ENCODE measurements at regions not wholly inside any gene's neighbourhood (a gene's known extent, or its start where the extent isn't known, plus 50 kb on each side); places are given as distances from the start of the nearest gene placed in this dataset.
A peak's percentile ranks its signal among the peaks of the same experiment; 100 is the strongest.
"Not testable (repeated sequence)": the region's sequence is repeated elsewhere in the genome, so short reads cannot be mapped to it uniquely, and the experiment has no call there.

DNA sequence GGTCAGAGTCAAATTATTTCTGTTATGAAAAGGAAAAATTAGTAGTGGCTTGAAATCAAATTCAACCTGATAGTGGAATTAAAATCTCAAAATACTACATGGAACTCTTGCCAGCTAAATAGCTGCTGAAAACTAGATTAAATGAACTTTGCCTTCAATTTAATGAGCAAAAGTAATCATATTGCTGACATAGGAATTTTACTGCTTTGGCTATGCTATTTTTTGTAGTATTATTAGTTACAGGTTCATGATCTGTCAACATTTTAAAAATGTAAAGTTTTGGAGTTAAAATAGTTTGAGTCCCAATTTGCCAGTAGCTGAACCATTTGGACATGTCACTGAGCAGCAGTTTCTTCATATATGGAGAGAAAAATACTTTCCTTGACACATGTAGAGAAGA is 81.4 kb downstream of the RERGL start:
- DNase-seq (ENCODE audit: low spot score), result no peak

DNA sequence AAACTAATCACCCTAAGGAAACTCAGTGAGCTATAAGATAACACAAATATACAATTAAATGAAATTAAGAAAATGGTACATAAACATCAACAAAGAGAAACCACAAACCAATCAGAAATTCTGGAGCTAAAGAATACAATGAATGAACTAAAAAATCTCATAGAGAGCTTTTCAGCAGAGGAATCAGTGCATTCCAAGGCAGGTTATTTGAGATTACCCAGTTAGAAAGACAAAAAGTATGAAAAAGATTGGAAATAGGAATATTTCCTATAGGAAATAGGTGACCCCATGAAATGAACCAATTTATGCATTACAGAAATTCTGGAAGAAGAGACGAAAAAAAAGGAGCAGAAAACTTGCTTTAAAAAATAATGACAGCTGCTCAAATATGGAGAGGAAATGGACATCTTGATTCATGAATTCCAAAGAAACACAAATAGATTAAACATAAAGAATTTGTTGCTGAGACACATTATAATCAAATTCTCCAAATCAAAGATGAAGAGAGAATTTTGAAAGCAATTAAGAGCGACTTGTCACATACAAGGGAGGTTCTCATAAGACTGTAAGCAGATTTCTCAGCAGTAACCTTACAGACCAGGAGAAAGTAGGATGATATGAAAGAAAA is 90.7 kb downstream of the RERGL start:
- DNase-seq (ENCODE audit: low spot score), result no peak

DNA sequence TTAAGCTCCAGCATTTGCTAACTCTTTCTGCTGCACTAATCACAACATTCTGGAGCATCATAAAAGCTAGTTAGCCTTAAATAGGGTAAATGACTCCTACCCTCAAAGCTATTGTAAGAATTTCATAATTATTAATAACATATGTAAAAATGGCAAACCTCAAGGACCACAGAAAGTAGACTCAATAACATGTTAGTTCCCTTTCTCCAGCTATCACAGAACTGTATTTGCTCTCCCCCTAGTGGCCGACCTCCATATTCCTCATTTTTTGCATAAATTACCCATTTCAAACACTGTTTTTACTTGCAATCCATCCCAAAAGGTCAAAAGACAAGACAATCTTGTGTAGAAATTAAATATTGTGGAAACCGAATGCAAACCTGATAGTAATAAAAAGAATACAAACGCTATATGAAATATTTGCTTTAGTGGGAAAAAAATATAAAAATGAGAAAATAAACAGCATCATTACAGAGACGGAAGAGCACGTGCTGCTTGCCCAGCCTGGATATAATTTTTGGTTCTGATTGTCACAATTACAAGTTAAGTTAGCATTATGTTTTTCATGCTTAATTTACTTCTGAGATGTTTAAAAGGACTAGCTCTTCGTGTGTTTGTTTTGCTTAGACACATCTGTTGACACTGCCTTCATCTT is 97.9 kb downstream of the RERGL start:
- peak; percentile 9 for DNase-seq (ENCODE audit: low spot score)

DNA sequence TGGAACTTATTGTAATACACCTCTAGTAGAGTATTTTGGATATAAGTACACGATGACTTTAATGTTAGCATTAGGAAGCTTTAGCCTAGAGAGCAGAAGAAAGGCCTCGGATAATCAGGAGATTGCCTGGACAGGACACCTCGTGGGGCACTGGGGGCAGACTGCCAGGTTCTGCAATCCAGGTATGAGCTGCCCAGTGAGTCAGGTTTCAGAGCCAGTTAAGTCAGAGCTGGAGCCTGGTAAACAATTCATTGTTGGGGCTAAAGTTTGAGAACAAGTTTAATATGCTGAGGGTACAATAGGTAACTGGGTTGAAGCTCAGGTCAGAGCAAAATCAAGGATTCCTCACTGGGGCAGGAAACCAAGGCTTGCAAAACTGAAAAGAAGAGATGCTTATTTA is 107.4 kb downstream of the RERGL start:
- no peak for DNase-seq (ENCODE audit: low spot score)

DNA sequence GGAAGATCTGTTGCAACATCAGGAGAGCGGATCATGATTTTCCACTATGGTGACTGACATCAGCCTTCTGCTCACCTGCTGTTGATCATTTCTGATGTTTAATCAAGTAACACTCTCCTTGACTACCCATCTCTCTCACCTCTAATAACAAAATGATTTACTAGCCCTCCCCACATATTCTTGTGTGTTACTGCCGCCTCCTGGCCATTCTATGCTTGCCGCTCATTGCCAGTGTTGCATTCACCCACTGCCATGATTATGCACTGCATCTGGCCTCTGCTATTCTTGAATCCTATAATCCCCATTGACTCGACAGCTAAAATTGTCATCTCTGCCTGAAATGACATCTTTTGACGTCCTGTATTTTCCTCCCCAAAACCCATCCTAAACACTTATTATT is 113.8 kb downstream of the RERGL start:
- no peak for DNase-seq (ENCODE audit: low spot score)

DNA sequence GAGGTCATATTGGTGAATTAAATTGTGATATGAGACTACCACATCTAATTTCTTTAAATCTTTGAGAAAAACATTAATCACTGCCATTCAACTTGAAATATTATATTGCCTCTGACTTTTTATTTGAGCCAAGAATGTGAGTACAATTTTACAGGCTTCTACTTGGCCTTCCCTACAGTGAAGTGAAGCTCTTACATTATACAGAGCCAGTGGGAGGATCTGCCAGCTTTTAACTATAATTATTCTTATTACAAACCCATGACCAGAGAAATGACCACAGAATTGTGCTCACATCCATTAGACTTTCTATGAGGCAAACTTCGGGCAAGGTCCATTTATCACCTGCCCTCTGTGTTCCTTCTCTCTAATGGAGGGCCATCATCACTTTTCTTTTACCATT is 114.2 kb downstream of the RERGL start:
- DNase-seq (ENCODE audit: low spot score), result no peak

DNA sequence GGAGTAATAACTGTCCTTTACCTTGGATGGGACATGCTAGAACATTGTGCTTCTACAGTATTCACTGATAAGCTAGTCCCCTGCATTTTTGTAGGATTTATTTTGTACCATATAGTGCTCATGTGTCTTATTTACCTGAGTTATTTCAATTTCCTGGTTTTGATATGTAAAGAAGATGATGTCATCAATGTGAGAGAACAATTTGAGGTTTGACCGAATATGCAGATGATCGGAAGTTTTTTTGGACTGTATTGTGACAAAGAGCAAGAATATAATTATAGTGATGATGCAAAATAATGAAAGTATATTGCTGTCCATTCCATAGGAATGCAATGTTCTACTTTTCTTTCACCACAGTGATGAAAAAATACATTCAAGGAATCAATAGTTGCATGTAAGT is 114.8 kb downstream of the RERGL start:
- DNase-seq (ENCODE audit: low spot score), result no peak

DNA sequence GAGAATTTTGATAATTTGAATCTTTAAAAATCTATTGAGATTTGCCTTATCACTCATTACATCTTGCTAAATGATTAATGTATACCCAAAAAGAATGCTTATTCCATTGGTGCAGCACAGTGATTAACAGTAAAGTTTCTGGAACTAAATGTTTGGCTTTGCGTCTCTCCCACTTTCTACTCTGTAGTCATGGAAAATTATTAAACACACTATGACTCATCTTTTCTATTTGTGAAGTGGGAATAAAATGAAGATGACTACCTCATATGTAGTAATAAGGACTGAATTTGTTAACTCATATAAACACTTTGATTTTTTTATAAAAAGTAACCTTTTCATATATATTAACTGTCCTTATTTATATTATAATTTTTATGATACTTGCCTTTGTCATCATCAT is 118.1 kb downstream of the RERGL start:
- no peak for DNase-seq (ENCODE audit: low spot score)

DNA sequence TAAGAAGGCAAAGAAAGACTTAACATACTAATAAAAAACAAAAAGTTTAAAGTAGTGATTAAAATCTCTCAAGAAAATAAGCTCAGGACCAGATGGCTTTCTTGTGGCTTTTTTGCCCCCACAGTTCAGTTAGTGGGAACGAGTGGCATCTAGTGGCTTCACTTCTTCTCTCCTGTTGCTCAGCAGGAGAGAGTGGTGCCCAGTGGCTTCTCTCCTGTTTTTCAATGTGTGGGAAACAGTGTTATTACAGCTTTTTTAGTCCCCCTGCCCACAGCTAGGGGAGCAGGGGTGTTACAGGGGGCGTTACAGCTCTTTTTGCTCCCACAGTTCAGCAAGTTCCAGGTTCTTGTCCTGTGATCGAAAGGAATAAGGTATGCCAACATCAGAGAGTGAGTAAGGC is 135.2 kb downstream of the RERGL start:
- no peak for DNase-seq (ENCODE audit: low spot score)

DNA sequence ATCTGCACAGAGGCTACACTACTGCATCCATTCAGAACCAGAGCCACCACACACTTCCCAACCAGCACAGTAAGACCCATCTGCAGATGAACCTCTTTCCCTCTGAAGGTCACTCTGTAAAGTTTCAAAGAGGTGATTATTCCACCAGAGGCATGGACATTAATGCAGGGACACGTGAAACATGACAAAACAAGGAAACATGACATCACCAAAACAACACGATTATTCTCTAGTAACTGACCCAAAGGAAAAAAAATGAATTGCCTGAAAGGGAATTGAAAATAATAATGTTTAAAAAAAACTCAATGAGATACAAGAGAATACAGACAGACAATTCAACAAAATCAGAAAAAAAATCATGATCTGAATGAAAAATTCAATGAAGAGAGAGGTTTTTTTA is 139.1 kb downstream of the RERGL start:
- DNase-seq (ENCODE audit: low spot score), result no peak

DNA sequence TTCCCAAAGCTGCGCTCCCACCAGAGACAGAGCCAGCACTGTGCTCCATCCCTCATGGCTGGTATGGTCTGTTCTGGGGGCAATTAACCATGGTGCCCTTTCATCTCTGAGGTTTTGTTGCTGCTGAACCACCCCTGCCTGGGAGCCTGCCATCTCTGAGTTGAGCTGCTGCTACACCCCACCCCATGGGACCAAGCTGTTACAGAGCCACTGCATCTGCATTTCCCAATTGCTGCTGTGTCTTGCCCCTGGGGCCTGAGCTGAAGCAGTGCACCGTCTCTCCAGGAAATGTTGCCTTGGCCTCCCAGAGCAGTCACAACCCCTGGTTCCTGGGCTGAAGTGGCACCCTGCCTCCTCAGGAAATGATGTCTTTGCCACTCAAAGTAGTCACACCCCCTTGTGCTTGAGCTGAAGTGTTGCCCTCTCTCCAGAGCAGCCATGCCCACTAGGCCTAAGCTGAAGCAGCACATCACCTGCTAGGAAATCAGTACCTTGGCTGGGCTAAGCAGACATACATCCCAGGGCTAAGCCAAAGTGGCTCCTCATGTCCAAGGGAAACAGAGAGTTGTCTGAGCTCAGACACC is 140.3 kb downstream of the RERGL start:
- DNase-seq (ENCODE audit: low spot score), result no peak

DNA sequence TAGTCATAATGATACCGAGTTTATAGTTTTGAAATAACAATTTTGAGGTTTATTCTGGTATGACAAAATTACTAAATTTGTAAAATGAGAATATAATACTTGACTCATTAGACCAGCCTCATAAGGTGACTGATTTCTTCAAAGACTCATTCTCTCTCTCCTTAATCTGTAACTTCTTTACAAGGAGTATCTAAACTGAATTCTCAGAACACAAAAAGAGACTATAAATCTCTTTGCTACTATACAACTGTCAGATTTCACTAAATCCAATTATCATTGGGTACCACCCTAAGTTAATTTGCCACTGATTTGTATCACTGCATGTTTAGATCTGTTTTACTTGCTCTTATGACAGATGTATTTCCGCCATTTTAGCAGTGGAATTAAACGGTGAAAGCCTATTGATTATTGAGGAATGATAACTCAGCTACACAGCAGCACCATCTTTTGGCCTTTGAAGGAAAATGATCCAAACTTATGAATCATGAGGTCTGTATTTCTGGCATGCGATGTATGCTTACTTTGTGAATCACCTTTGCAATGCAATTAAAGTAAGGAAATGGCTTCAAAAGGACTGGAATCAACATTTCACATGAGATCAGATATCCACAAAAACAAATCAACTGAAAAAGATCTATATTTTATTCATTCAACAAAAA is 161.2 kb downstream of the RERGL start:
- no peak for DNase-seq (ENCODE audit: low spot score)

DNA sequence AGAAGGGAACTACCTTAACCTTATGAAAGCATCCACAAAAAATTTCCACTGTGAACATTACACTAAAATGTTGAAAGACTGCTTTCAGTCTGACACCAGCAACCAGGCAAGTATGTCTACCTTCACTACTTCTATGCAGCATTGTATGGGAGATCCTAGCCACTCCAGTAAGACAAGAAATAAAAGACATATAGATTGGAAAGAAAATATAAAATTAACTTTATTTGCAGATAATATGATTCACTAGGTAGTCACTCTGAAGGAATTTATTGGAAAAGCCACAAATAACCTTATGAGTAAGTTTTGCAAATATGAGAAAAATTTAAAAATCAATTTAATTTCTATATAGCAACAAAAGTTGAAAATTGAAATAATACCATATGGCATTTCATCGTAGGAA is 172.0 kb downstream of the RERGL start:
- DNase-seq (ENCODE audit: low spot score), result no peak

DNA sequence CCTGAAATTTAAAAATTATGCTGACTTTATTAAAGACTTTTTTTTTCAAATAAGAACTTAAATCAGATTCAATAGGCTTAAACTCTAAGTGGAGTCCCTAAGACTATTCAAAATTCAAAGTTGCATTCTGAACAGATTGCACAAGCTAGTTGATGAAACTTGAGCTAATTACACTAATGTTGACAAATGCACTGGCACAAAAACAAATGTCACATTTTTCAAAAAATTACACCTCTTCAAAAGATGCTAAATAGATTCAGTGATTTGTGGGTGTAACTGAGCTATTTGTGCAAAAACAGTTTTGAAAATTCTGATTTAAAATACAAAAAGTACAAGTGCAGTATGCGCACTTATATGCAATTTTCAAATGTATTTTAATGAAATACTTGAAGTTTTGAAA is 205.4 kb downstream of the RERGL start:
- no peak for DNase-seq (ENCODE audit: low spot score)

DNA sequence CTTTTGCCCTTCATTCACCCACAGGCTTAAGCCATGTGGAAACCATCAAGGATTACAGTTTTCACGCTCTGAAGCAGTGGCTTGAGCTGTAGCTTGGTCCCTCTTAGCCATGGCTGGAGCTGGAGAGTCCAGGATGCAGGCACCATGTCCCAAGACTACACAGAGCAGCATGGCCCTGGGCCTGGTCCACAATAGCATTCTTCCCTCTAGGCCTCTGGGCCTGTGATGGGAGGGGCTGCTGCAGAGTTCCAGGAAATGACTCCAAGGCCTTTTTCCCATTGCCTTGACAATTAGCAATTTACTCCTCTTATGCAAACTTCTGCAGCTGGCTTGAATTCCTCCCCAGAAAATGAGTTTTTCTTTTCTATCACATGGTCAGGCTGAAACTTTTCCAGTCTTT is 211.3 kb downstream of the RERGL start:
- DNase-seq (ENCODE audit: low spot score), result no peak

DNA sequence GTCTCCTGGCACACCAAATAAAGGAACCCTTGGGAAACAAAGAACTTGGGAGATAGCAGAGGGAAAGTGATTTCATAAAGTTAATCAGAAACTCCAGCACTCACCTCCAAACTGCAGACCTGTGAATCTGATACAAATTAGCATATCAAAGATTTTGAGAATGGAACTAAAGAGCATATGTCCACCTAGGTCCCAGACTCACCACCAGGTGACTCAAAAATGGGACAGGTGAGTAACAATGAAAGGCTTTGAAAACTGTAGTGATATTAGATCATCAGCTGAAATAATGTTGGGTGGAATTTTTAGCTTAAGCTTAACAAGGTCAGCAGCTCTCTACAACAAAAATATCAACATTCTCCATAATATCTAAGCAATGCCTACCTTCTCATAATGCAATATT is 214.8 kb downstream of the RERGL start:
- DNase-seq (ENCODE audit: low spot score), result no peak

DNA sequence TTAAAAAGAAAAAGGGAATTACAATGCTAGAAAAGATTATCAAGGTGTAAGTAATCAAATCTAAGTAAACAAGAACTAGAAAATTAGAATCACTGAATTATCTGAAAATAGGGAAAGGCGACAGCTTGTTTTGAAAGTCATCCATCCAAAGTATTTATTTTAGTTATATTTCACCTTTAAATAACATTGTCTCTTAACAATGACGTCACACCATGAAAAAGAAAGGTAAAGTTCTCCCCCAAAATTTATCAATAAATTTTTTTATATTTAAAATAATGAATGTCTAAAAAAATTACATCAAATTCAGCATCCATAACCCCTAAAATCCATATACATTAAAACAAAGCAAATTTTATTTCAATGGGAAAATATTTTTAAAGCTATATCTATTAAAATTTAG is 223.2 kb downstream of the RERGL start:
- DNase-seq (ENCODE audit: low spot score), result no peak

DNA sequence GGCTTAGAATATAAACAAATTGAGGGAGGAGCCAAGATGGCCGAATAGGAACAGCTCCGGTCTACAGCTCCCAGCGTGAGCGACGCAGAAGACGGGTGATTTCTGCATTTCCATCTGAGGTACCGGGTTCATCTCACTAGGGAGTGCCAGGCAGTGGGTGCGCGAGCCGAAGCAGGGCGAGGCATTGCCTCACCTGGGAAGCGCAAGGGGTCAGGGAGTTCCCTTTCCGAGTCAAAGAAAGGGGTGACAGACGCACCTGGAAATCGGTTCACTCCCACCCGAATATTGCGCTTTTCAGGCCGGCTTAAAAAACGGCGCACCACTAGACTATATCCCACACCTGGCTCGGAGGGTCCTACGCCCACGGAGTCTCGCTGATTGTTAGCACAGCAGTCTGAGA is 234.4 kb downstream of the RERGL start:
- DNase-seq (ENCODE audit: low spot score), result not testable (repeated sequence)

DNA sequence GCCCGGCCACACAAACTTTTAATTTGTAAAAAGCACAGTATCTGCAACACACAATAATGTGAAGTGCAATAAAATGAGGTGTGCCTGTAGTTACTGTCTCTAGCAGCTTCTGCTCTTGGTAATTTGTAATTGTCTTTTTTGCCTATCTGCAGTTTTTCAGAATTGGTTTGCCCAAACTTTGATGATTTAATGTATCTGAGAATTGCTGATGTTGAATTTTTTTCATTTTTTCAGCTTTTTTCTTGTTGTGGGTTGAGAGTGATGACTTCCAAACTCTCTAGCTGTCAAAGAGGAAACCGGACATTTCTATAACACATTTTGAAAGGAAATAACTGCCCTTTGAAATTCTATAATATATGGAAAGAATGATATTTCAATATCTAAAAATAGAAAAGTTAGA is 236.9 kb downstream of the RERGL start:
- no peak for DNase-seq (ENCODE audit: low spot score)

DNA sequence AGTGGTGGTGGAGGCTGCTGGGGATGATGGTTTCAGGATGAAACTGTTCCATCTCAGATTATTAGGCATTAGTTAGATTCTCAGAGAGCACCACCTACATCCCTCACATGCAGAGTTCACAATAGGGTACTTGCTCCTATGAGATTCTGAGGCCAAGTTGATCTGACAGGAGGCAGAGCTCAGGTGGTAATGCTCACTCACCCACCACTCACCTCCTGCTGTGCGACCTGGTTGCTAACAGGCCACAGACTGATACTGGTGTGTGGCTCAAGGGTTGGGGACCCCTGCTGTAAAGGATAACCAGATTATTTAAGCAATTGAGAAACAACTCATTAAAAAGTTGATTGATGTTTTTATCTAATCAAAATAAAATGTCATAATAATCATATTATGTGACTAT is 248.5 kb downstream of the RERGL start:
- DNase-seq (ENCODE audit: low spot score), result no peak

DNA sequence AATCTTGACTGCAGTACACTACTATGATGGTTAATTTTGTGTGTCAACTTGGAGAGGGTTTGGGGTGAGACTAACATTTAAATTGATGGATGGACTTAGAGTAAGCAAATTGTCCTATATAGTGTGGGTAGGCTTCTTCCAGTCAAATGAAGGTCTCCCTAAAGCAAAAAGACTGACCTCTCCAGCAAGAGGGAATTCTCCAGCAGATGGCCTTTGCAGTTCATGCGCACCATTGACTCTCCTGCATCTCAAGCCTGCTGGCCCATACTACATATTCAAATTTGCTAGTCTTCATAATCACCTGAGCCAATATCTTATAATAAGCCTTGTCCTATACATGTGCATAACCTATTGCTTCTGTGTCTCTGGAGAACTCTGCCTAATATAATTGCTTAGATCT is 260.2 kb downstream of the RERGL start:
- DNase-seq (ENCODE audit: low spot score), result no peak

DNA sequence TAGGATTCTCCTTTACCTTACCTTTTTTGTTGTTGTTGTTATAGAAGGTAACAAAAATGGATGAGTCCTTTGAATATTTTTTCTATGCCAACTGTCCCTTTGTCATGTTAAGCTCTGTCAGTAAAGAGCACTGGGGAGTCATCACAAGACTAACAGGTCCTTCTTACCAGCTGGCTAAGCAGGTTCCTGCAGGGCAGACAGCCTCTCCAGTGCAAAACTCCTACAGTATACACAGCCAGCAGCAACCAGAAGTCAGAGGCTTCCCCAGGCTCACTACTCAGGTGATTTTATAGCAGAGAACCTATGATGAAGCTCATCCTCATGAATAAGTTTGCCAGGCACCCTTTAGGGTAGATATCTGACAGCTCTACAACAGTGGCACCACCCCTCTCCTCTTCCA is 271.1 kb downstream of the RERGL start:
- no peak for DNase-seq (ENCODE audit: low spot score)

DNA sequence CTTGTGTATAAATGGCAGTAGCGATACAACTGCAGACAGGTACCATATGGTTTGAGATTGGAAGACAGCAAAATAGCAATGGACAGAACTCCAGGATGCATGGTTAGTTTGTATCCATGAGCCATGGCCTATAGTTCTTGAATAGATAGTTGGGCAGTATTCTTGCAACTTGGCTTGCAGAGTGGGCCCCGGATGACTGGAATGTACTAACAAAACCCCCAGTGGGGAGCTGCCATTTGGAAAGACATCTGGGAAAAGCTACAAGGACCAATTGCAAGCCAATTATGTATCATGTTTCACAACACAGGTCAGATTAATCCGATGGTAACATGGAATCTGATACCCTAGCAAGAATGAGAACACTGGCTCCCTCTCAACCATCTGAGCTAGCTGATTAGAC is 279.6 kb downstream of the RERGL start:
- DNase-seq (ENCODE audit: low spot score), result no peak

DNA sequence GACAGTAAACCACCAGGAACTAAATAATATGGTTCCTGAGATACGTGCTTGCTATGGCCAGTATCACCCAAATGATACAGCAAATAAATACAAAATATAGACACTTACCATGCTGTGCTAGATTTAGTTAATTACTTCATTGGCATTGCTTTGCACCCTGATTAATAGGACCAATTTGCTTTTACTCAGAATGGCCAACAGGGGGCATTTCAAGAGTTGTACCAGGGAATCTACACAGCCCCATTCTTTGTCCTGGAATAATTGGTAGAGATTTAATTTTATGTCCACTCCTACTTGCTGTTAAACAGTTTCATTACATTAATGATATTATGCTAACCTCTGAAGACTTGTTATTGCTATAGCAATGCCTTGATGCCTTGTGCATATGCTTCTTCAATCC is 280.8 kb downstream of the RERGL start:
- DNase-seq (ENCODE audit: low spot score), result no peak

Measured in COLO829 (cell line).